Smooth muscle cell (in vitro differentiated cells): ENCODE measurements at regions not wholly inside any gene's neighbourhood (a gene's known extent, or its start where the extent isn't known, plus 50 kb on each side); places are given as distances from the start of the nearest gene placed in this dataset.
"Not testable (repeated sequence)": the region's sequence is repeated elsewhere in the genome, so short reads cannot be mapped to it uniquely, and the experiment has no call there.

ENCODE experiments used
- DNase-seq: peaks from one replicate; lab custom pipeline; 2025; ENCODE audit not compliant: unreplicated experiment; lab: John Stamatoyannopoulos, UW
- H2AFZ ChIP-seq: fragments of 200-600 bp; sonication (generic); 2 replicates; pipeline ENCODE4 v1.6.0; 2016; ENCODE audit warnings: antibody characterized with exemption, low read depth, mild to moderate bottlenecking
- H3F3A ChIP-seq: fragments of 200-600 bp; sonication (generic); 2 replicates; pipeline ENCODE4 v1.6.0; 2017; ENCODE audit warnings: antibody characterized with exemption, low read depth
- H3K27ac ChIP-seq: fragments of 200-600 bp; sonication (generic); 2 replicates; pipeline ENCODE4 v1.5.1; 2016; ENCODE audit warnings: low read depth, mild to moderate bottlenecking
- H3K27me3 ChIP-seq: fragments of 200-600 bp; sonication (generic); 2 replicates; pipeline ENCODE4 v1.6.1; 2016; ENCODE audit warnings: low read depth, mild to moderate bottlenecking
- H3K36me3 ChIP-seq: fragments of 200-600 bp; sonication (generic); 2 replicates; pipeline ENCODE4 v1.5.1; 2016; ENCODE audit warnings: low read depth
- H3K4me1 ChIP-seq: fragments of 200-600 bp; sonication (generic); 2 replicates; pipeline ENCODE4 v1.5.1; 2016; ENCODE audit warnings: low read depth
- H3K4me2 ChIP-seq: fragments of 200-600 bp; sonication (generic); 2 replicates; pipeline ENCODE4 v1.6.0; 2016; ENCODE audit warnings: mild to moderate bottlenecking
- H3K4me3 ChIP-seq: fragments of 200-600 bp; sonication (generic); 2 replicates; pipeline ENCODE4 v1.5.1; 2016; ENCODE audit warnings: mild to moderate bottlenecking
- H3K79me2 ChIP-seq: fragments of 200-600 bp; sonication (generic); 2 replicates; pipeline ENCODE4 v1.6.0; 2016; ENCODE audit warnings: low read depth, mild to moderate bottlenecking
- H3K9ac ChIP-seq: fragments of 200-600 bp; sonication (generic); 2 replicates; pipeline ENCODE4 v1.6.0; 2016; ENCODE audit warnings: low read depth
- H3K9me3 ChIP-seq: fragments of 200-600 bp; sonication (generic); replicated peaks from 2 replicates; pipeline ENCODE4 v1.5.1; 2016; ENCODE audit warnings: low read depth
- H4K20me1 ChIP-seq: fragments of 200-600 bp; sonication (generic); 2 replicates; pipeline ENCODE4 v1.6.0; 2016; ENCODE audit warnings: low read depth
- WGBS: methylation state at CpG from one replicate; pipeline ENCODE4 v1.1.7; 2016; ENCODE audit warnings: low lambda C conversion rate; 5-methylcytosine and 5-hydroxymethylcytosine counted together
- TF ChIP-seq, protein P1 (sequence below): fragments of 200-600 bp; sonication (generic); IDR thresholded peaks from 2 replicates; pipeline ENCODE4 v1.5.1; 2017; ENCODE audit warnings: borderline replicate concordance, mild to moderate bottlenecking, antibody characterized with exemption; ENCODE audit not compliant: insufficient read depth, poor library complexity, severe bottlenecking

GRCh38 chr7:35865287-35865686 lies 64.4 kb downstream of the SEPTIN7 start:
- H3K4me1 ChIP-seq = peaks cover 9% of the 10 kb centered on the region
- peaks cover 11% of the 10 kb centered on the region for H3F3A ChIP-seq
- TF ChIP-seq, protein P1, sequence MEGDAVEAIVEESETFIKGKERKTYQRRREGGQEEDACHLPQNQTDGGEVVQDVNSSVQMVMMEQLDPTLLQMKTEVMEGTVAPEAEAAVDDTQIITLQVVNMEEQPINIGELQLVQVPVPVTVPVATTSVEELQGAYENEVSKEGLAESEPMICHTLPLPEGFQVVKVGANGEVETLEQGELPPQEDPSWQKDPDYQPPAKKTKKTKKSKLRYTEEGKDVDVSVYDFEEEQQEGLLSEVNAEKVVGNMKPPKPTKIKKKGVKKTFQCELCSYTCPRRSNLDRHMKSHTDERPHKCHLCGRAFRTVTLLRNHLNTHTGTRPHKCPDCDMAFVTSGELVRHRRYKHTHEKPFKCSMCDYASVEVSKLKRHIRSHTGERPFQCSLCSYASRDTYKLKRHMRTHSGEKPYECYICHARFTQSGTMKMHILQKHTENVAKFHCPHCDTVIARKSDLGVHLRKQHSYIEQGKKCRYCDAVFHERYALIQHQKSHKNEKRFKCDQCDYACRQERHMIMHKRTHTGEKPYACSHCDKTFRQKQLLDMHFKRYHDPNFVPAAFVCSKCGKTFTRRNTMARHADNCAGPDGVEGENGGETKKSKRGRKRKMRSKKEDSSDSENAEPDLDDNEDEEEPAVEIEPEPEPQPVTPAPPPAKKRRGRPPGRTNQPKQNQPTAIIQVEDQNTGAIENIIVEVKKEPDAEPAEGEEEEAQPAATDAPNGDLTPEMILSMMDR = no peak
- H3K4me2 ChIP-seq = no peak overlapping the region
- no peak overlapping the region for H3K27ac ChIP-seq
- no peak overlapping the region for H2AFZ ChIP-seq
- no peak overlapping the region for H3K9ac ChIP-seq
- H3K9me3 ChIP-seq = no peaks in the 10 kb centered on the region
- DNase-seq = no peak
- H3K79me2 ChIP-seq = peaks cover 93% of the 10 kb centered on the region
- H4K20me1 ChIP-seq = peaks cover 67% of the 10 kb centered on the region
- no peak overlapping the region for H3K4me3 ChIP-seq
- 96% methylated on average over 3 of the region's 3 CpGs for WGBS
- H3K27me3 ChIP-seq = no peaks in the 10 kb centered on the region
- peaks cover 10% of the 10 kb centered on the region for H3K36me3 ChIP-seq

- no peak overlapping the region for H3K27ac ChIP-seq
- H3K9ac ChIP-seq = no peak overlapping the region
- H3K4me1 ChIP-seq = peaks cover 4% of the 10 kb centered on the region
- 83% methylated on average over 1 of the region's 1 CpG for WGBS
- no peak overlapping the region for H3K4me2 ChIP-seq
- peaks cover 10% of the 10 kb centered on the region for H3K36me3 ChIP-seq
- H3K4me3 ChIP-seq = no peak overlapping the region
- H3F3A ChIP-seq = peaks cover 11% of the 10 kb centered on the region
- H3K27me3 ChIP-seq = no peaks in the 10 kb centered on the region
- no peak for DNase-seq
- H3K79me2 ChIP-seq = peaks cover 92% of the 10 kb centered on the region
- H2AFZ ChIP-seq = no peak overlapping the region
- H4K20me1 ChIP-seq = peaks cover 67% of the 10 kb centered on the region
- TF ChIP-seq, protein P1 = no peak
- H3K9me3 ChIP-seq = no peaks in the 10 kb centered on the region
Observed at GRCh38 chr7:35866186-35866585, 65.3 kb downstream of the SEPTIN7 start.

DNA sequence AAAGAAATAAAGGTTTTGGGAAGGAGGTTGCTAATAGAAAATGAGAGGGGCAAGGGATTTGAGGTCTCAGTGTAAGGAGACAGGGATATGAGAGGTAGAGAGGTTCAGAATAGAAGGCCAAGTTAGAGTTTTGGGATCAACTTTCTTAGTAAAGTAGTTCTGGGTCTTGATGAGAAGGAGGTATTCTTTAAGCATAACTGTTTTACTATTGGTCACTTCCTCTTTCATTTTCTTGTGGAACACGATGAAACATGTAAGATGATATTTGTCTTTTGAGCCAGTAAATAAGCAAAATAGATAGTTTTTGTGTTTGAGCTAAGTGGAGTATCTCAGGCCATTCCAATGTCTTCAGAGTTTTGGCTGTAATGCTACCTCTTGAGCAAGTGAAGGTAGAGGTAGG lies 68.3 kb downstream of the SEPTIN7 start:
- not testable (repeated sequence) for H3K27ac ChIP-seq

GRCh38 chr7:35869810-35870209 lies 69.0 kb downstream of the SEPTIN7 start:
- peaks cover 66% of the 10 kb centered on the region for H3K79me2 ChIP-seq
- H3K36me3 ChIP-seq = no peaks in the 10 kb centered on the region
- no peak for DNase-seq
- H3F3A ChIP-seq = peaks cover 7% of the 10 kb centered on the region
- no peak overlapping the region for H2AFZ ChIP-seq
- H3K9me3 ChIP-seq = no peaks in the 10 kb centered on the region
- no peak overlapping the region for H3K4me3 ChIP-seq
- H3K4me1 ChIP-seq = no peaks in the 10 kb centered on the region
- no peak overlapping the region for H3K27ac ChIP-seq
- no peak overlapping the region for H3K4me2 ChIP-seq
- WGBS = 83% methylated on average over 5 of the region's 5 CpGs
- H3K27me3 ChIP-seq = no peaks in the 10 kb centered on the region
- TF ChIP-seq, protein P1 = no peak
- no peak overlapping the region for H3K9ac ChIP-seq
- H4K20me1 ChIP-seq = peaks cover 47% of the 10 kb centered on the region

More for the DNA sequence above, 68.3 kb downstream of the SEPTIN7 start:
- not testable (repeated sequence) for H3K27me3 ChIP-seq, H3F3A ChIP-seq, H3K9ac ChIP-seq, DNase-seq, H3K4me2 ChIP-seq, H3K9me3 ChIP-seq, H2AFZ ChIP-seq, H3K4me1 ChIP-seq, H3K4me3 ChIP-seq, H3K36me3 ChIP-seq
- 88% methylated on average over 1 of the region's 1 CpG for WGBS
- Histone ChIP-seq H4K20me1 (peaks cover 52% of the 10 kb centered on the region), H3K79me2 (peaks cover 73% of the 10 kb centered on the region)
